ENCODE measurements at regions not wholly inside any gene's neighbourhood (a gene's known extent, or its start where the extent isn't known, plus 50 kb on each side); places are given as distances from the start of the nearest gene placed in this dataset.
"Not testable (repeated sequence)": the region's sequence is repeated elsewhere in the genome, so short reads cannot be mapped to it uniquely, and the experiment has no call there.

GRCh38 chr1:235059221-235059620 lies 69.4 kb downstream of the TOMM20 start:
- no peak for DNase-seq (ENCODE audit: low read depth)

DNA sequence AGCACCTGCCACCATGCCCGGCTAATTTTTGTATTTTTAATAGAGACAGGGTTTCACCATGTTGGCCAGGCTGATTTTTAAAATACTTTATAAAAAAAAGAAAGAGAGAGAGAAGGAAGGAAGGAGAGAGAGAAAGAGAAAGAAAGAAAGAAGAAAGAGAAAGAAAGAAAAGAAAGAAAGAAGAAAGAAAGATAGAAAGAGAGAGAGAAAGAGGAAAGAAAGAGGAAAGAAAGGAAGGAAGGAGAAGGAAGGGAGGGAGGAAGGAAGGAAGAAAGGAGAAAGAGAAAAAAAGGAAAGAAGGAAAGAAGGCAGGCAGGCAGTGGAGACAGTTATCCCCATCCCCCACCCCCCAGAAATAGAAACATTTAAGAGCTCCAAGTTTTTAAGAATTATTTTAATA lies 69.9 kb downstream of the TOMM20 start:
- DNase-seq (ENCODE audit: low read depth): no peak

DNA sequence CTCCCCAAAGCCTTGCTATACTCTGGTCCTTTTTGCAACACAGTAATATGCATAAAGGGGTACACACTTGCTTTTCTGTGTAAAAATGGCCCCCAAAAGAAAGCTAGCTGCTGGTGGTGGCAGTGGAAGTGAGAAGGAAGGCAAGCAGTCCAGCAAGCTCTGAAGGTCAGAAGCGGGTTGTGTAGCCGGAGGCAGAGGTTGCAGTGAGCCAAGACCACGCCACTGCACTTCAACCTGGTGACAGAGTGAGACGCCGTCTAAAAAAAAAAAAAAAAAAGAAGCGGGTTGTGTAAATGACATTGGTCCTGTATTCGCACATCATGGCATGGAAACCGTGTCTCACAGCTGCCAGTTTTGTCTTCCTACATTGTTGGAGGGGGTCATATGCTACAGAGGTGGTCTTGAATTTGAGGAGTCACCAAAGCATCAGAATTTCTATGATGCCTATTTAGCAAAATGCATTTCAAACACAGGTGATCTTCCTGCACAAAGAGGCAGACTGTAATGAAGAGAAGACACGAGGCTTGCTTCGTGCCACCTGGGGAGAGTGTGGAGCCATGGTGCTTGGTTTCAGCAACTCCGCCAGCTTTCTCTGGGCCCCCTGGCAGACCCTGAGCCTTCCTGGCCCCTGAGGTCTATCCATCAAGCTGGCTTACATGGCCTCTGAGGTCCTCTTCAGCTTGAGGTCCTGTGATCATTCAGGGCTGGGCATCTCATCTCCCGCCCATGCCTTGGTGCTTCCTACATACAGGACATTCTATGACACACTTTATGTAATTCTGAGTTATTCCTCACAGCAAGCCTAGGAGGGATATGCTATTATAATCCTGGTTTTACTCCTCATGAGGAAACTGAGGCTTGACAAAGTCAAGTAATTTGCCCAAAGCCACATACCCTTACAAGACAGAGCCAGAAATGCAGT lies 71.0 kb downstream of the TOMM20 start:
- DNase-seq (ENCODE audit: low read depth): no peak

DNA sequence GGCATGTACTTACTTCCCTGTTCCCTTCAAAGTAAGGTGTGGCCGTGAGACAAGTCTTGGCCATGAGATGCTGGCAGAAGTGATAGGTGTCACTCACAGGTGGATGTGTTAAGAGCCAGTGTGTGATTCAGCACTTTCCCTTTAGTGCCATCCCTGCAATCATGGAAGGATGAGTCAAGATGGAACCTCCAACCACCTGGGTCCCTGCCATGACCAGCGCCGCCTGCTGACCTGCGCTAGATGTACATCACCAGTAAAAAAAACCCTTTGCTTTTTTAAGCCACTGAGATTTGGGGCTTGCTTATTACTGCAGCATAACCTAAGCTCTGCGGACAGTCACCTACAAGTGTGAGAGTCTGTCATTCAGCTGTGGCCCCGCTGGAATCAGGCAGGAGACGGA lies 71.7 kb downstream of the TOMM20 start:
- DNase-seq (ENCODE audit: low read depth): no peak

- no peak for DNase-seq (ENCODE audit: low read depth)
Observed at GRCh38 chr1:235054936-235055335, 73.7 kb downstream of the TOMM20 start.

- DNase-seq (ENCODE audit: low read depth): no peak
Observed at GRCh38 chr1:235054466-235054865, 74.2 kb downstream of the TOMM20 start.

GRCh38 chr1:235052067-235053008 lies 76.3 kb downstream of the TOMM20 start:
- no peak for DNase-seq (ENCODE audit: low read depth)

- no peak for DNase-seq (ENCODE audit: low read depth)
Observed at GRCh38 chr1:235051521-235051920, 77.1 kb downstream of the TOMM20 start.

- DNase-seq (ENCODE audit: low read depth): no peak
Observed at GRCh38 chr1:235050911-235051360, 77.7 kb downstream of the TOMM20 start.

- DNase-seq (ENCODE audit: low read depth): not testable (repeated sequence)
Observed at GRCh38 chr1:235049716-235050378, 78.8 kb downstream of the TOMM20 start.

DNA sequence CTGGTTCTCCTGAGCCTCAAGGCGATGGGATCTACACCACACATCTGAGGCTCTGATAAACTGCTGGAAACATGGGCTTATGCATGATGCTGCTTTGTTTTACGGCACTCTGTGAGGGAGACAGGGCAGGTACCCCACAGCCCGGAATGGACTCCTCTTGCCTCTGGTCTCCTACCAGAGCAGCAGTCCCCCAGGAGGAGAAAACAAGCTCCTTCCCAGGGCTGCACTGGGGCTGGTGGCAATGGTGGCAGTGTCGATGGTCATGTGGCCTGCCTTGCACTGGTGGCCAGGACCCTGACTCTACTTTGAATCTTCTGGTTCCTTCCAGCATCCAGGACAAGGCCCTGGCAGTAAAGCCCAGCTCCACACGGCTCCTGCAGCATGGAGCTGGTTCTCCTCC lies 79.4 kb downstream of the TOMM20 start:
- no peak for DNase-seq (ENCODE audit: low read depth)

DNA sequence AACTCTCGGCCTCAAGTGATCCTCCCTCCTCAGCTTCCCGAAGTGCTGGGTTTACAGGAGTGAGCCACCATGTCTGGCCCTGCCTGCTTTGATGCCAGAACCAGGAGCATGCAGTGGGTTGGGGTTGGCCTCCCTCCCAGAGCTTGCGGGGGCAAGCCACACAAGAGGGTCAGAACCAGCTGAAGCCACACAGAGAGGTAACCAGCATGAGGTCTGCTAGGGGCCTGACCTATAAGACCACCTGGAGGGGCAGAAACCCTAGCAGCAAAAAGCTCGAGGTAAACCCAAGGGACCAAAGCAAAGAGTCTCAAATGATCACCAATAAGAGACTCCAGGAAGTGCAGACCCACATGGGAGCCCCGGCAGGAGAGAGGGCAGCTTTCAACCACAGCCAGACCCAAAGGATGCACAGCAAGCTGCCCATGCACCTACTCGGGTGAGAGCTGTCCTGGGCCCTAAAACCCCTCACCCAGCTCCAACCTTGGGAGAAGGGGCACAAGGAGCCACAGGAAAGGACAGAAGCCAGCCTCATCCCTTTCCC lies 81.2 kb downstream of the TOMM20 start:
- DNase-seq (ENCODE audit: low read depth): no peak

DNA sequence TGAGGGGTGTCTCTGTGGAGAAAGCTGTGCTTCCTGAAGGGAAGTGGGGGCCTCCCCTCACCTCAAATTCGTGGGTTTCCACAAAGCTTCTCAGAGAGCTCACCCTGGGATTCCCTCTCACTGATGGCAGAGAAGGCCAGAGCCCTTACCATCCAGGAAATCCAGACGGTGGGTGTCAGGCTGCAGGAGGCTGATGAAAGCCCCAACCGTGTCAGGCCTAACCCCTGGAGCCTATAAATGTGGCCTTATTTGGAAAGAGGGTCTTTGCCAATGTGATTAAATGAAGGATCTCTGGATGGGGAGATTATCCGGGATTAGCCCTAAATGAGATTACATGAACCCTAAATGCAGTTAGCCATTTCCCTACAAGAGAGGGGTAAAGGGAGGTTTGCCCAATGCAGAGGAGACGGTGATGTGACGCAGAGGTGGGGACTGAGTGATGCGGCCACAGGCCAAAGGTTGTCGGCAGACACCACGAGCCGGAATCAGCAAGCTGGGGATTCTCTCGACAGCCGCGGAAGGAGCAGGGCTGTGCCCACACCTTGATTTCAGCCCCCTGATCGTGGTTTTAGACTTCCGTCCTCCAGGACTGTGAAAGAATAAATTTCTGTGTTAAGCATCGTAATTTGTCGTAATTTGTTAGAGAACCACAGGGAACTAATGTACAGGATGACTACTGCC lies 82.6 kb downstream of the TOMM20 start:
- DNase-seq (ENCODE audit: low read depth): no peak

GRCh38 chr1:235045034-235045690 lies 83.5 kb downstream of the TOMM20 start:
- no peak for DNase-seq (ENCODE audit: low read depth)

GRCh38 chr1:235043234-235043633 lies 85.4 kb downstream of the TOMM20 start:
- DNase-seq (ENCODE audit: low read depth): no peak

GRCh38 chr1:235038701-235039100 lies 89.9 kb downstream of the TOMM20 start:
- DNase-seq (ENCODE audit: low read depth): no peak

- no peak for DNase-seq (ENCODE audit: low read depth)
Observed at GRCh38 chr1:235035928-235036327, 92.7 kb downstream of the TOMM20 start.

GRCh38 chr1:235030919-235031596 lies 97.6 kb downstream of the TOMM20 start:
- no peak for DNase-seq (ENCODE audit: low read depth)

DNA sequence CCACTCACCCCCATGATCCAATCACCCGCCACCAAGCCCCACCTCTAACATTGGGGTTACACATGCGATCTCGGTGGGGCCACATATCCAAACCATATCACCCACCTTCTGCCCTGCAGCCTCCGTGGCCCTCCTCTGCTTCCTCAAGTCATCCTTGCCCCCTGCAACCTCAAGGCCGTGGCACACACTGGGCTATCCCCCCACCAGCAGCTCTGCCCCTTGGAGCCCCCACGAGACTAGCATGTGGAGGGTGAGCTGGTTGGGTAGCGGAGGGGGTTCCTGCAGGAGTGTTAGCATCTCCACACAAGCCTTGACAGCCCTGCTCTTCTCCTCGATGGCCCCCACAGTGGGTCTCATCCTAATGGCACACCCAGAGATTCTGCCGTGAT lies 100.8 kb downstream of the TOMM20 start:
- no peak for DNase-seq (ENCODE audit: low read depth)
